Mammary epithelial cell (primary cell): ENCODE measurements at regions not wholly inside any gene's neighbourhood (a gene's known extent, or its start where the extent isn't known, plus 50 kb on each side); places are given as distances from the start of the nearest gene placed in this dataset.

Experiments
- EZH2 ChIP-seq: IDR thresholded peaks from 2 replicates; pipeline ENCODE4 v1.6.1; 2012; ENCODE audit warnings: low read length, inconsistent platforms, borderline replicate concordance
- TF ChIP-seq, protein P1 (sequence below), 2 donors: IDR thresholded peaks in 1 of 2; conservative IDR thresholded peaks in 1 of 2; 2 replicates each; pipeline ENCODE4 v1.5.1; 2011 to 2012; ENCODE audit warnings: inconsistent platforms in 2 of 2, low read length in 2 of 2, mild to moderate bottlenecking in 2 of 2, control low read depth in 1 of 2, low read depth in 1 of 2; ENCODE audit not compliant: insufficient read depth in 1 of 2; ENCODE audit errors: extremely low read depth in 1 of 2

DNA sequence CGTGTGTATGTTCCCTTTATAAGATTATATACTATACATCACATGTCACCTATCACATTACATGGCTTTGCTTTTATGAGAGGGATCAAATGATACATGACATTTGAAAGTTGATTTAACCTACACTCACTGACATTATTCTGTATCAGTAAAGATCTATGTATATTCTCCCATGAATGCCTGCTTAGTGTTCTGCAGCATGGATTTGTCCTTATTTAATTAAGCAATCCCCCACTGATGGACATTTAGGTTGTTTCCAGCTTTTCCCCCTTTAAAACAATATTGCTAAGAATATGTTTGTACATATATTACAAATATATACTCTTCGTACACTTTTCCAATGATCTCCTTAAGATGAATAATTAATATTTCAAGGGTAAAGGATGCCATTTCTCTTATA is 297.4 kb downstream of the TFAP2C start:
- TF ChIP-seq, protein P1, sequence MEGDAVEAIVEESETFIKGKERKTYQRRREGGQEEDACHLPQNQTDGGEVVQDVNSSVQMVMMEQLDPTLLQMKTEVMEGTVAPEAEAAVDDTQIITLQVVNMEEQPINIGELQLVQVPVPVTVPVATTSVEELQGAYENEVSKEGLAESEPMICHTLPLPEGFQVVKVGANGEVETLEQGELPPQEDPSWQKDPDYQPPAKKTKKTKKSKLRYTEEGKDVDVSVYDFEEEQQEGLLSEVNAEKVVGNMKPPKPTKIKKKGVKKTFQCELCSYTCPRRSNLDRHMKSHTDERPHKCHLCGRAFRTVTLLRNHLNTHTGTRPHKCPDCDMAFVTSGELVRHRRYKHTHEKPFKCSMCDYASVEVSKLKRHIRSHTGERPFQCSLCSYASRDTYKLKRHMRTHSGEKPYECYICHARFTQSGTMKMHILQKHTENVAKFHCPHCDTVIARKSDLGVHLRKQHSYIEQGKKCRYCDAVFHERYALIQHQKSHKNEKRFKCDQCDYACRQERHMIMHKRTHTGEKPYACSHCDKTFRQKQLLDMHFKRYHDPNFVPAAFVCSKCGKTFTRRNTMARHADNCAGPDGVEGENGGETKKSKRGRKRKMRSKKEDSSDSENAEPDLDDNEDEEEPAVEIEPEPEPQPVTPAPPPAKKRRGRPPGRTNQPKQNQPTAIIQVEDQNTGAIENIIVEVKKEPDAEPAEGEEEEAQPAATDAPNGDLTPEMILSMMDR (conservative IDR thresholded peaks at IDR 0.05 in 1 of 2, IDR thresholded peaks at IDR 0.05 in 1 of 2; ENCODE audit: extremely low read depth in 1 of 2, insufficient read depth in 1 of 2, low read depth in 1 of 2, low read length in 2 of 2) = no peak
- no peak for TF ChIP-seq EZH2
